ENCODE measurements at regions not wholly inside any gene's neighbourhood (a gene's known extent, or its start where the extent isn't known, plus 50 kb on each side); places are given as distances from the start of the nearest gene placed in this dataset.

GRCh38 chr16:54506741-54507500, 220.3 kb upstream of the IRX3 start:
- no peak for DNase-seq

GRCh38 chr16:54506214-54506580, 219.6 kb upstream of the IRX3 start:
- no peak for DNase-seq

GRCh38 chr16:54505549-54506213, 219.1 kb upstream of the IRX3 start:
- DNase-seq: no peak

- DNase-seq: no peak
Observed at GRCh38 chr16:54504372-54504771, 217.8 kb upstream of the IRX3 start.

GRCh38 chr16:54503856-54504219, 217.3 kb upstream of the IRX3 start:
- no peak for DNase-seq

GRCh38 chr16:54503011-54503855, 216.6 kb upstream of the IRX3 start:
- no peak for DNase-seq

GRCh38 chr16:54501797-54502196, 215.2 kb upstream of the IRX3 start:
- DNase-seq: no peak

- DNase-seq: no peak
Observed at GRCh38 chr16:54493594-54493993, 207.0 kb upstream of the IRX3 start.

- DNase-seq: no peak
Observed at GRCh38 chr16:54493061-54493460, 206.5 kb upstream of the IRX3 start.

- no peak for DNase-seq
Observed at GRCh38 chr16:54490112-54490488, 203.5 kb upstream of the IRX3 start.

GRCh38 chr16:54489225-54490111, 202.9 kb upstream of the IRX3 start:
- DNase-seq: no peak

- no peak for DNase-seq
Observed at GRCh38 chr16:54488729-54489128, 202.1 kb upstream of the IRX3 start.

- DNase-seq: no peak
Observed at GRCh38 chr16:54487933-54488332, 201.3 kb upstream of the IRX3 start.

- DNase-seq: no peak
Observed at GRCh38 chr16:54484700-54485099, 198.1 kb upstream of the IRX3 start.

- no peak for DNase-seq
Observed at GRCh38 chr16:54482892-54483574, 196.4 kb upstream of the IRX3 start.

- DNase-seq: no peak
Observed at GRCh38 chr16:54480429-54480828, 193.8 kb upstream of the IRX3 start.

GRCh38 chr16:54479546-54479945, 193.0 kb upstream of the IRX3 start:
- DNase-seq: no peak

- no peak for DNase-seq
Observed at GRCh38 chr16:54477714-54478113, 191.1 kb upstream of the IRX3 start.

- no peak for DNase-seq
Observed at GRCh38 chr16:54475019-54475601, 188.5 kb upstream of the IRX3 start.

GRCh38 chr16:54473226-54473993, 186.8 kb upstream of the IRX3 start:
- DNase-seq: no peak

- no peak for DNase-seq
Observed at GRCh38 chr16:54467398-54467797, 180.8 kb upstream of the IRX3 start.

Measured in suppressor macrophage treated with lipopolysaccharide for 1 hour (primary cell).